MM.1S (cell line): ENCODE measurements at regions not wholly inside any gene's neighbourhood (a gene's known extent, or its start where the extent isn't known, plus 50 kb on each side); places are given as distances from the start of the nearest gene placed in this dataset.
A peak's percentile ranks its signal among the peaks of the same experiment; 100 is the strongest.
"Not testable (repeated sequence)": the region's sequence is repeated elsewhere in the genome, so short reads cannot be mapped to it uniquely, and the experiment has no call there.

ENCODE experiments used
- DNase-seq: peaks from one replicate; pipeline ENCODE4 v3.0.0-alpha.2; 2015
- H2AFZ ChIP-seq: fragments of 300-600 bp; sonication (generic); 2 replicates; pipeline ENCODE4 v1.6.0; 2016; ENCODE audit warnings: antibody characterized with exemption, low read length
- H3F3A ChIP-seq: fragments of 300-600 bp; sonication (generic); 2 replicates; pipeline ENCODE4 v1.6.1; 2016; ENCODE audit warnings: mild to moderate bottlenecking, antibody characterized with exemption, low read length, moderate library complexity, mixed read lengths; ENCODE audit not compliant: insufficient read depth
- H3K27ac ChIP-seq: fragments of 300-600 bp; sonication (generic); 2 replicates; pipeline ENCODE4 v1.5.1; 2016; ENCODE audit warnings: mild to moderate bottlenecking, low read length
- H3K27me3 ChIP-seq: fragments of 300-600 bp; sonication (generic); replicated peaks from 2 replicates; pipeline ENCODE4 v1.6.0; 2016; ENCODE audit warnings: low read length; ENCODE audit not compliant: insufficient read depth
- H3K36me3 ChIP-seq: fragments of 300-600 bp; sonication (generic); replicated peaks from 2 replicates; pipeline ENCODE4 v1.6.1; 2016; ENCODE audit warnings: mild to moderate bottlenecking, low read length, mixed read lengths; ENCODE audit not compliant: insufficient read depth
- H3K4me1 ChIP-seq: fragments of 300-600 bp; sonication (generic); 2 replicates; pipeline ENCODE4 v1.6.1; 2016; ENCODE audit warnings: low read length, mixed read lengths
- H3K4me2 ChIP-seq: fragments of 300-600 bp; sonication (generic); 2 replicates; pipeline ENCODE4 v1.6.0; 2016; ENCODE audit warnings: low read depth, low read length
- H3K4me3 ChIP-seq: fragments of 300-600 bp; sonication (generic); 2 replicates; pipeline ENCODE4 v1.5.1; 2016; ENCODE audit warnings: low read length, mixed read lengths
- H3K79me2 ChIP-seq: fragments of 300-600 bp; sonication (generic); 2 replicates; pipeline ENCODE4 v1.6.1; 2016; ENCODE audit warnings: mixed run types, low read length, mixed read lengths
- H3K9ac ChIP-seq: fragments of 300-600 bp; sonication (generic); 2 replicates; pipeline ENCODE4 v1.6.1; 2016; ENCODE audit warnings: low read length, mixed read lengths
- H3K9me2 ChIP-seq: fragments of 300-600 bp; sonication (generic); replicated peaks from 2 replicates; pipeline ENCODE4 v1.6.1; 2016; ENCODE audit warnings: mild to moderate bottlenecking, low read length, mixed read lengths; ENCODE audit not compliant: insufficient read depth
- H3K9me3 ChIP-seq: fragments of 300-600 bp; sonication (generic); replicated peaks from 2 replicates; pipeline ENCODE4 v1.6.1; 2016; ENCODE audit warnings: mild to moderate bottlenecking, low read length, mixed read lengths; ENCODE audit not compliant: insufficient read depth
- H4K20me1 ChIP-seq: fragments of 300-600 bp; sonication (generic); 2 replicates; pipeline ENCODE4 v1.6.1; 2016; ENCODE audit warnings: mild to moderate bottlenecking, low read length, moderate library complexity, mixed read lengths; ENCODE audit not compliant: insufficient read depth
- CTCF ChIP-seq: fragments of 300-600 bp; sonication (generic); IDR thresholded peaks from 2 replicates; pipeline ENCODE4 v1.5.1; 2016; ENCODE audit warnings: antibody characterized with exemption, low read length, mixed read lengths
- EZH2 ChIP-seq: fragments of 300-600 bp; sonication (generic); optimal IDR thresholded peaks from 2 replicates; pipeline ENCODE3; 2017; ENCODE audit warnings: low read depth, mild to moderate bottlenecking, antibody characterized with exemption, low read length, mixed read lengths
- EZH2phosphoT487 ChIP-seq: fragments of 300-600 bp; sonication (generic); IDR thresholded peaks from 2 replicates; pipeline ENCODE4 v1.6.1; 2018; ENCODE audit warnings: antibody characterized with exemption, low read length

DNA sequence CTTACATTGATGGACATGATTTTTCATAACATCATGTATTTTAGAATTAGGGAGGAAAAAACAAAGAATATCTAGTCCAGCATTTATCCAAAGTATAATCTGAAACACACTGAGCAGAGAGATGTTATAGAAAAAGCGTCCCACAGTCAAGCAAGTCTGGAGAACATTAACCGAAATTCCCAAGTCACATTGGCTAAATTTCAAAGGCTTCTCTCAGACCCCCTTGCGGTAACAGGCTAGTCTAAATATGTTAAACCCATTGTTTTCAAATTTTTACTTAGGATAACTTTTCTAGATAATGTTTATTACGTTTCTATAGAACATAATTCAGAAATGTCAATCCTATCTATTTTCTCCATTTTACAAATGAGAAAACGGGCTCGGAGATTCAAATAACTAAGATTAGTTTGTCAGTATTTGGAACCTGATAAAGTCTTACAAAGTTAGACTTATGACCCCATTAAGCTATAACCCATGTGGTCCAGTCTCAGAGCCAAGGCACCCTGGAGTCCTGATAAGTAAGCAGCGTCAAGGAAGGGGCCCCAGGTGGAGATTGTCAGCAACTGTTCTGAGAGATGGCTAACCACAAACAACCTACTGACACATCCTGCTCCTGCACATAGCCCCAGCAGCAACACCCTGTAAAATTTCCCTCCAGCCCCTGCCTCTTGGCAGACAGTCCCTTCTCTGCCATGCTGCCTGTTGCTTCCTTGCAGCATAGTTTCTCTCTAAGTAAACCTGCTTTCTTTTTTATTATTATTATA is 220.6 kb upstream of the TMEM260 start:
- DNase-seq: peak; percentile 12
- H3K27ac ChIP-seq: no peak overlapping the region

DNA sequence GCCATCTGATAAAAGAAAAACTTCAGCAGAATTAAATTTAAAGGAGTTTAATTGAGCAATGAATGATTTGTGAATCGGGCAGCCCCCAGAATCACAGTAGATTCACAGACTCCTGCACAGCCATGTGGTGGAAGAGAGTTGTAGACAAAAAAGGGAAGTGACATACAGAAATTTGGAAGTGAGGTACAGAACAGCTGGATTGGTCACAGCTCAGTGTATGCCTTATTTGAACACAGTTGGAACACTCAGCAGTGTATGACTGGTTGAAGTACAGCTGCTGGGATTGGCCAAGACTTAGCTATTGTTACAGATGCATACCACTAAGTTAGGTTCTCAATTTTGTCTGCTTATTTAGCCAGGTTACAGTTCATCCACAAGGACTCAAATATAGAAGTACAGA is 213.9 kb upstream of the TMEM260 start:
- H3K27me3 ChIP-seq, H3F3A ChIP-seq, H4K20me1 ChIP-seq, H3K79me2 ChIP-seq, H3K4me2 ChIP-seq, H2AFZ ChIP-seq, H3K4me1 ChIP-seq, H3K27ac ChIP-seq, H3K4me3 ChIP-seq, DNase-seq, H3K9me2 ChIP-seq, H3K9me3 ChIP-seq, H3K36me3 ChIP-seq, H3K9ac ChIP-seq: not testable (repeated sequence)

More for the DNA sequence above, 220.6 kb upstream of the TMEM260 start:
- no peaks in the 10 kb centered on the region for H3K79me2 ChIP-seq
- no peaks in the 10 kb centered on the region for H3K9me3 ChIP-seq
- no peaks in the 10 kb centered on the region for H3K9me2 ChIP-seq
- no peak overlapping the region for H2AFZ ChIP-seq
- no peaks in the 10 kb centered on the region for H3K36me3 ChIP-seq
- H3K4me3 ChIP-seq: no peak overlapping the region
- no peak overlapping the region for H3K4me2 ChIP-seq
- no peaks in the 10 kb centered on the region for H3K4me1 ChIP-seq
- H3F3A ChIP-seq: no peaks in the 10 kb centered on the region
- H3K27me3 ChIP-seq: no peaks in the 10 kb centered on the region
- no peak overlapping the region for H3K9ac ChIP-seq
- no peaks in the 10 kb centered on the region for H4K20me1 ChIP-seq
- TF ChIP-seq EZH2 (no peak), CTCF (no peak), EZH2phosphoT487 (no peak)

GRCh38 chr14:56367416-56367815 is 212.2 kb upstream of the TMEM260 start:
- Histone ChIP-seq H2AFZ (no peak overlapping the region), H3K9me2 (no peaks in the 10 kb centered on the region), H3K79me2 (no peaks in the 10 kb centered on the region), H4K20me1 (no peaks in the 10 kb centered on the region), H3K9me3 (no peaks in the 10 kb centered on the region), H3F3A (no peaks in the 10 kb centered on the region), H3K36me3 (no peaks in the 10 kb centered on the region), H3K27me3 (no peaks in the 10 kb centered on the region), H3K4me2 (no peak overlapping the region), H3K9ac (no peak overlapping the region), H3K4me1 (no peaks in the 10 kb centered on the region), H3K4me3 (no peak overlapping the region), H3K27ac (no peak overlapping the region)
- DNase-seq: no peak
- TF ChIP-seq EZH2: no peak
- TF ChIP-seq CTCF: no peak
- TF ChIP-seq EZH2phosphoT487: no peak

- Histone ChIP-seq H3K79me2 (no peaks in the 10 kb centered on the region), H3K9me2 (no peaks in the 10 kb centered on the region), H3F3A (no peaks in the 10 kb centered on the region), H3K27me3 (no peaks in the 10 kb centered on the region), H3K9me3 (no peaks in the 10 kb centered on the region), H3K4me1 (no peaks in the 10 kb centered on the region), H3K27ac (no peak overlapping the region), H3K4me2 (no peak overlapping the region), H2AFZ (no peak overlapping the region), H4K20me1 (no peaks in the 10 kb centered on the region), H3K36me3 (no peaks in the 10 kb centered on the region), H3K4me3 (no peak overlapping the region), H3K9ac (no peak overlapping the region)
- no peak for TF ChIP-seq EZH2phosphoT487
- TF ChIP-seq EZH2: no peak
- no peak for TF ChIP-seq CTCF
- DNase-seq: no peak
Observed at GRCh38 chr14:56371737-56372136, 207.9 kb upstream of the TMEM260 start.
